ENCODE measurements at regions not wholly inside any gene's neighbourhood (a gene's known extent, or its start where the extent isn't known, plus 50 kb on each side); places are given as distances from the start of the nearest gene placed in this dataset.
A peak's percentile ranks its signal among the peaks of the same experiment; 100 is the strongest.

GRCh38 chr4:3686753-3687152 is 79.4 kb upstream of the ADRA2C start:
- no peak for DNase-seq
- Histone ChIP-seq H3K27ac (no peak overlapping the region), H3K4me3 (no peak overlapping the region), H3K27me3 (no peaks in the 10 kb centered on the region), H3K9me3 (no peaks in the 10 kb centered on the region), H3K4me1 (ENCODE audit: insufficient read depth) (no peaks in the 10 kb centered on the region), H3K36me3 (no peaks in the 10 kb centered on the region)
- 72 to 77% (median 73%) methylated on average over 8 of the region's 8 CpGs for WGBS, 3 donors
- intact Hi-C loops (cut with DNase I) = no loop called here
- TF ChIP-seq POLR2A (IDR thresholded peaks at IDR 0.05) (no peak), EP300 (IDR thresholded peaks at IDR 0.05) (no peak), CTCF (IDR thresholded peaks at IDR 0.05) (no peak)

GRCh38 chr4:3685081-3685645 is 81.0 kb upstream of the ADRA2C start:
- peak in 1 of 5 donors; percentile 9 for DNase-seq
- Histone ChIP-seq H3K4me1 (ENCODE audit: insufficient read depth) (no peaks in the 10 kb centered on the region), H3K9me3 (no peaks in the 10 kb centered on the region), H3K4me3 (no peak overlapping the region), H3K36me3 (no peaks in the 10 kb centered on the region), H3K27ac (no peak overlapping the region), H3K27me3 (no peaks in the 10 kb centered on the region)
- intact Hi-C loops (cut with DNase I) = no loop called here
- TF ChIP-seq CTCF (IDR thresholded peaks at IDR 0.05) (no peak), POLR2A (IDR thresholded peaks at IDR 0.05) (no peak), EP300 (IDR thresholded peaks at IDR 0.05) (no peak)
- WGBS, 3 donors = 79 to 88% (median 80%) methylated on average over 15 of the region's 15 CpGs

GRCh38 chr4:3684546-3684945 is 81.6 kb upstream of the ADRA2C start:
- Histone ChIP-seq H3K27ac (no peak overlapping the region), H3K27me3 (no peaks in the 10 kb centered on the region), H3K4me3 (no peak overlapping the region), H3K36me3 (no peaks in the 10 kb centered on the region), H3K9me3 (no peaks in the 10 kb centered on the region), H3K4me1 (ENCODE audit: insufficient read depth) (no peaks in the 10 kb centered on the region)
- 76 to 86% (median 76%) methylated on average over 8 of the region's 8 CpGs for WGBS, 3 donors
- no peak for DNase-seq
- TF ChIP-seq POLR2A (IDR thresholded peaks at IDR 0.05) (no peak), CTCF (IDR thresholded peaks at IDR 0.05) (no peak), EP300 (IDR thresholded peaks at IDR 0.05) (no peak)
- intact Hi-C loops (cut with DNase I) = no loop called here

GRCh38 chr4:3683744-3684421 is 82.3 kb upstream of the ADRA2C start:
- Histone ChIP-seq H3K4me1 (ENCODE audit: insufficient read depth) (no peaks in the 10 kb centered on the region), H3K9me3 (no peaks in the 10 kb centered on the region), H3K27ac (no peak overlapping the region), H3K36me3 (no peaks in the 10 kb centered on the region), H3K27me3 (no peaks in the 10 kb centered on the region), H3K4me3 (no peak overlapping the region)
- WGBS, 3 donors = 83 to 88% (median 85%) methylated on average over 30 of the region's 30 CpGs
- no peak for DNase-seq
- TF ChIP-seq EP300 (IDR thresholded peaks at IDR 0.05) (no peak), POLR2A (IDR thresholded peaks at IDR 0.05) (no peak), CTCF (IDR thresholded peaks at IDR 0.05) (no peak)
- intact Hi-C loops (cut with DNase I) = no loop called here

All from ovary (tissue), 7 donors.